SH-SY5Y (cell line): ENCODE measurements at regions not wholly inside any gene's neighbourhood (a gene's known extent, or its start where the extent isn't known, plus 50 kb on each side); places are given as distances from the start of the nearest gene placed in this dataset.

ENCODE experiments used
- GATA2 ChIP-seq: IDR thresholded peaks from 2 replicates; pipeline ENCODE4 v1.6.1; 2011; ENCODE audit warnings: mild to moderate bottlenecking, low read depth, low read length
- GATA3 ChIP-seq: IDR thresholded peaks from 2 replicates; pipeline ENCODE4 v1.6.1; 2011; ENCODE audit warnings: low read depth, mild to moderate bottlenecking, low read length, moderate library complexity

GRCh38 chr10:2966134-2966533 lies 101.2 kb upstream of the PFKP start:
- TF ChIP-seq GATA3 (no peak), GATA2 (no peak)
